Left lobe of liver (tissue), 2 donors: ENCODE measurements at regions not wholly inside any gene's neighbourhood (a gene's known extent, or its start where the extent isn't known, plus 50 kb on each side); places are given as distances from the start of the nearest gene placed in this dataset.
A peak's percentile ranks its signal among the peaks of the same experiment; 100 is the strongest.
"Not testable (repeated sequence)": the region's sequence is repeated elsewhere in the genome, so short reads cannot be mapped to it uniquely, and the experiment has no call there.

Experiments used
- ATAC-seq: fragments of 200-7000 bp; cut with Tn5 transposase; one replicate; pipeline ENCODE4 v1.9.1; 2020; ENCODE audit warnings: mild to moderate bottlenecking, moderate library complexity
- DNase-seq: peaks from one replicate; pipeline ENCODE4 v3.0.0-alpha.2; 2020; ENCODE audit warnings: low spot score
- donor health status: DM: no; HTN: no; CAD: no; lungs with moderate emphysema.
- donor health status: DM: no; HTN: yes; CAD: no.

GRCh38 chr6:21908161-21908848 is 314.8 kb downstream of the SOX4 start:
- DNase-seq (no peak), ATAC-seq (no peak)

- DNase-seq (no peak), ATAC-seq (no peak)
Observed at GRCh38 chr6:21909321-21909720, 315.8 kb downstream of the SOX4 start.

- no peak for ATAC-seq
- no peak for DNase-seq
Observed at GRCh38 chr6:21911208-21911607, 317.7 kb downstream of the SOX4 start.

- ATAC-seq (no peak), DNase-seq (no peak)
Observed at GRCh38 chr6:21912151-21912832, 318.7 kb downstream of the SOX4 start.

GRCh38 chr6:21914121-21914973 is 320.8 kb downstream of the SOX4 start:
- no peak for ATAC-seq
- DNase-seq = no peak

GRCh38 chr6:21915707-21916260 is 322.2 kb downstream of the SOX4 start:
- DNase-seq = no peak
- ATAC-seq = no peak

GRCh38 chr6:21918041-21918440 is 324.5 kb downstream of the SOX4 start:
- DNase-seq (no peak), ATAC-seq (no peak)

GRCh38 chr6:21918666-21919065 is 325.1 kb downstream of the SOX4 start:
- no peak for ATAC-seq

GRCh38 chr6:21922086-21922485 is 328.5 kb downstream of the SOX4 start:
- ATAC-seq = no peak
- DNase-seq = no peak

More at GRCh38 chr6:21918666-21919065, 325.1 kb downstream of the SOX4 start:
- DNase-seq = no peak

GRCh38 chr6:21924002-21924401 is 330.5 kb downstream of the SOX4 start:
- ATAC-seq = no peak
- DNase-seq = no peak

- ATAC-seq (peak; percentile 69), DNase-seq (no peak)
Observed at GRCh38 chr6:21928827-21929226, 335.3 kb downstream of the SOX4 start.

GRCh38 chr6:21931641-21932335 is 338.2 kb downstream of the SOX4 start:
- ATAC-seq (no peak), DNase-seq (no peak)

- ATAC-seq (no peak), DNase-seq (no peak)
Observed at GRCh38 chr6:21933351-21933750, 339.8 kb downstream of the SOX4 start.

- DNase-seq (no peak), ATAC-seq (no peak)
Observed at GRCh38 chr6:21935142-21935541, 341.6 kb downstream of the SOX4 start.

GRCh38 chr6:21935561-21936028 is 342.0 kb downstream of the SOX4 start:
- ATAC-seq (peak; percentile 77), DNase-seq (no peak)

- ATAC-seq = no peak
- no peak for DNase-seq
Observed at GRCh38 chr6:21937466-21937865, 343.9 kb downstream of the SOX4 start.

GRCh38 chr6:21939066-21939465 is 345.5 kb downstream of the SOX4 start:
- not testable (repeated sequence) for ATAC-seq, DNase-seq

- DNase-seq = no peak
- ATAC-seq = no peak
Observed at GRCh38 chr6:21941926-21942325, 348.4 kb downstream of the SOX4 start.

- DNase-seq (no peak), ATAC-seq (no peak)
Observed at GRCh38 chr6:21942897-21943296, 349.3 kb downstream of the SOX4 start.

GRCh38 chr6:21946298-21946783 is 350.5 kb downstream of the PRL start:
- ATAC-seq (no peak), DNase-seq (no peak)
